ENCODE measurements at regions not wholly inside any gene's neighbourhood (a gene's known extent, or its start where the extent isn't known, plus 50 kb on each side); places are given as distances from the start of the nearest gene placed in this dataset.

GRCh38 chr16:72271699-72272240, 99.8 kb upstream of the PMFBP1 start:
- TF ChIP-seq POLR2A (IDR thresholded peaks at IDR 0.05; ENCODE audit: low read depth): no peak
- no peak for TF ChIP-seq POLR2AphosphoS5 (IDR thresholded peaks at IDR 0.05)
- TF ChIP-seq EP300 (IDR thresholded peaks at IDR 0.05): no peak
- TF ChIP-seq CTCF (IDR thresholded peaks at IDR 0.05): no peak
- Histone ChIP-seq H3K27ac (replicated peaks in 1 of 4) (no peak overlapping the region), H3K27me3 (no peaks in the 10 kb centered on the region), H3K9me3 (no peaks in the 10 kb centered on the region), H3K36me3 (no peaks in the 10 kb centered on the region), H3K4me3 (no peak overlapping the region), H3K4me1 (no peaks in the 10 kb centered on the region)
- intact Hi-C loops (cut with DNase I): no loop called here
- DNase-seq (ENCODE audit: extremely low spot score): no peak
- WGBS: 89% methylated on average over 3 of the region's 3 CpGs

- 63% methylated on average over 1 of the region's 1 CpG for WGBS
- no peak overlapping the region for H3K27ac ChIP-seq (replicated peaks in 1 of 4)
- no peak for DNase-seq (ENCODE audit: extremely low spot score)
- no peaks in the 10 kb centered on the region for H3K4me1 ChIP-seq
- TF ChIP-seq EP300 (IDR thresholded peaks at IDR 0.05): no peak
- TF ChIP-seq POLR2A (IDR thresholded peaks at IDR 0.05; ENCODE audit: low read depth): no peak
- no peak for TF ChIP-seq CTCF (IDR thresholded peaks at IDR 0.05)
- TF ChIP-seq POLR2AphosphoS5 (IDR thresholded peaks at IDR 0.05): no peak
- H3K4me3 ChIP-seq: no peak overlapping the region
- no peaks in the 10 kb centered on the region for H3K36me3 ChIP-seq
- intact Hi-C loops (cut with DNase I): no loop called here
- H3K27me3 ChIP-seq: no peaks in the 10 kb centered on the region
- no peaks in the 10 kb centered on the region for H3K9me3 ChIP-seq
These were observed 98.6 kb upstream of the PMFBP1 start for GRCh38 chr16:72270531-72270930.

- 78% methylated on average over 6 of the region's 6 CpGs for WGBS
- Histone ChIP-seq H3K27ac (replicated peaks in 1 of 4) (no peak overlapping the region), H3K9me3 (no peaks in the 10 kb centered on the region), H3K4me3 (no peak overlapping the region), H3K27me3 (no peaks in the 10 kb centered on the region), H3K36me3 (no peaks in the 10 kb centered on the region), H3K4me1 (no peaks in the 10 kb centered on the region)
- no peak for TF ChIP-seq CTCF (IDR thresholded peaks at IDR 0.05)
- TF ChIP-seq POLR2A (IDR thresholded peaks at IDR 0.05; ENCODE audit: low read depth): no peak
- TF ChIP-seq POLR2AphosphoS5 (IDR thresholded peaks at IDR 0.05): no peak
- TF ChIP-seq EP300 (IDR thresholded peaks at IDR 0.05): no peak
- intact Hi-C loops (cut with DNase I): no loop called here
- peak; percentile 77 for DNase-seq (ENCODE audit: extremely low spot score)
These were observed 94.9 kb upstream of the PMFBP1 start for GRCh38 chr16:72266836-72267235.

GRCh38 chr16:72264771-72265170, 92.8 kb upstream of the PMFBP1 start:
- Histone ChIP-seq H3K9me3 (no peaks in the 10 kb centered on the region), H3K27me3 (no peaks in the 10 kb centered on the region), H3K4me1 (no peaks in the 10 kb centered on the region), H3K27ac (replicated peaks in 1 of 4) (no peak overlapping the region), H3K4me3 (no peak overlapping the region), H3K36me3 (no peaks in the 10 kb centered on the region)
- DNase-seq (ENCODE audit: extremely low spot score): no peak
- intact Hi-C loops (cut with DNase I): no loop called here
- WGBS: 86% methylated on average over 2 of the region's 2 CpGs
- TF ChIP-seq POLR2A (IDR thresholded peaks at IDR 0.05; ENCODE audit: low read depth): no peak
- no peak for TF ChIP-seq EP300 (IDR thresholded peaks at IDR 0.05)
- TF ChIP-seq POLR2AphosphoS5 (IDR thresholded peaks at IDR 0.05): no peak
- TF ChIP-seq CTCF (IDR thresholded peaks at IDR 0.05): no peak

GRCh38 chr16:72262711-72263110, 90.8 kb upstream of the PMFBP1 start:
- no peak for DNase-seq (ENCODE audit: extremely low spot score)
- Histone ChIP-seq H3K9me3 (no peaks in the 10 kb centered on the region), H3K4me1 (no peaks in the 10 kb centered on the region), H3K36me3 (no peaks in the 10 kb centered on the region), H3K4me3 (no peak overlapping the region), H3K27me3 (no peaks in the 10 kb centered on the region), H3K27ac (replicated peaks in 1 of 4) (no peak overlapping the region)
- intact Hi-C loops (cut with DNase I): no loop called here
- 63% methylated on average over 1 of the region's 1 CpG for WGBS
- TF ChIP-seq POLR2AphosphoS5 (IDR thresholded peaks at IDR 0.05) (no peak), POLR2A (IDR thresholded peaks at IDR 0.05; ENCODE audit: low read depth) (no peak), CTCF (IDR thresholded peaks at IDR 0.05) (no peak), EP300 (IDR thresholded peaks at IDR 0.05) (no peak)

Measured in esophagus muscularis mucosa (tissue), 4 donors.